K562 (cell line): ENCODE measurements at regions not wholly inside any gene's neighbourhood (a gene's known extent, or its start where the extent isn't known, plus 50 kb on each side); places are given as distances from the start of the nearest gene placed in this dataset.

Experiments used
- ATAC-seq: fragments of 200-7000 bp; cut with Tn5 transposase; 3 replicates; pipeline ENCODE4 v1.9.1; 2020; ENCODE audit warnings: moderate library complexity
- BruUV-seq: library from RNA; stranded (reverse); fragments of 400-500 nt; replicated peaks from 2 replicates; lab custom pipeline; 2021; lab: Mats Ljungman, UMichigan
- CTCF ChIA-PET: fragments of 300-600 bp; formaldehyde crosslinking; extraction: SDS; loops from one replicate; lab custom pipeline; 2021; ENCODE audit warnings: low intra/inter-chr PET ratio; lab: Yijun Ruan, JAX
- POLR2A ChIA-PET: fragments of 300-600, 350-650 bp; sonication (Branson Sonifier 250); formaldehyde crosslinking; extraction: SDS; loops from one replicate; lab custom pipeline; 2021; ENCODE audit warnings: antibody characterized with exemption, inconsistent platforms; lab: Yijun Ruan, JAX
- DNase-seq, 4 experiments: peaks; one replicate each; pipeline versions ENCODE4 v3.0.0 to v3.0.0-alpha.2; 2011 to 2018; ENCODE audit warnings: low spot score in 3 of 4, mixed read lengths in 3 of 4; ENCODE audit errors: extremely low read depth in 1 of 4
- FAIRE-seq: peaks from 2 replicates; lab custom pipeline; 2011; peaks lifted over from hg19 to GRCh38; lab: Jason Lieb, UNC
- H2AFZ ChIP-seq: 2 replicates; pipeline ENCODE4 v1.6.0; 2011; ENCODE audit warnings: low read depth, low read length, control low read depth, inconsistent platforms
- H3K27ac ChIP-seq: fragments of 200-600 bp; 3 replicates; pipeline ENCODE4 v1.8.0; 2011; ENCODE audit warnings: low read depth, mild to moderate bottlenecking, control low read depth, inconsistent platforms, low read length, moderate library complexity, mixed read lengths; ENCODE audit errors: extremely low read depth
- H3K27me3 ChIP-seq, 2 experiments: fragments of 300-600 bp in 1 of 2; 2 replicates in 1 of 2; 3 replicates in 1 of 2; pipeline versions ENCODE4 v1.6.0 to v1.8.0; 2011; ENCODE audit warnings: inconsistent platforms in 2 of 2, low read length in 2 of 2, mild to moderate bottlenecking in 1 of 2, mixed read lengths in 1 of 2, moderate library complexity in 1 of 2; ENCODE audit not compliant: control insufficient read depth in 2 of 2, insufficient read depth in 2 of 2
- H3K36me3 ChIP-seq: fragments of 300-600 bp; 3 replicates; pipeline ENCODE4 v1.8.0; 2011; ENCODE audit warnings: mild to moderate bottlenecking, low read length, inconsistent platforms; ENCODE audit not compliant: control insufficient read depth, insufficient read depth
- H3K4me1 ChIP-seq, 2 experiments: fragments of 200-600 bp in 1 of 2; replicated peaks in 1 of 2; 2 replicates in 1 of 2; 3 replicates in 1 of 2; pipeline versions ENCODE4 v1.5.1 to v1.8.0; 2011; ENCODE audit warnings: inconsistent platforms in 2 of 2, low read length in 2 of 2, mild to moderate bottlenecking in 1 of 2, mixed read lengths in 1 of 2, moderate library complexity in 1 of 2; ENCODE audit not compliant: control insufficient read depth in 2 of 2, insufficient read depth in 2 of 2
- H3K4me2 ChIP-seq: 2 replicates; pipeline ENCODE4 v1.6.1; 2011; ENCODE audit warnings: low read length, control low read depth, inconsistent platforms, mixed read lengths; ENCODE audit not compliant: insufficient read depth
- H3K4me3 ChIP-seq: fragments of 200-600 bp; sonication (generic), shearing (Covaris generic); 2 replicates; pipeline ENCODE4 v1.5.1; 2016; ENCODE audit warnings: control low read depth, inconsistent platforms
- H3K79me2 ChIP-seq: fragments of 200-600 bp; 3 replicates; pipeline ENCODE4 v1.8.0; 2011; ENCODE audit warnings: low read length, inconsistent platforms; ENCODE audit not compliant: control insufficient read depth, insufficient read depth
- H3K9ac ChIP-seq, 2 experiments: 2 replicates each; pipeline versions ENCODE4 v1.6.0 to v1.6.1; 2011; ENCODE audit warnings: low read depth in 2 of 2, low read length in 2 of 2, control low read depth in 1 of 2, inconsistent platforms in 1 of 2, mild to moderate bottlenecking in 1 of 2, mixed read lengths in 1 of 2; ENCODE audit not compliant: insufficient read depth in 1 of 2
- H3K9me1 ChIP-seq: one replicate; pipeline ENCODE4 v1.6.0; 2011; ENCODE audit warnings: inconsistent platforms, mild to moderate bottlenecking, low read length, moderate library complexity; ENCODE audit not compliant: control insufficient read depth, insufficient read depth
- H3K9me3 ChIP-seq: replicated peaks from 2 replicates; pipeline ENCODE4 v1.5.1; 2011; ENCODE audit warnings: low read depth, low read length, inconsistent platforms; ENCODE audit not compliant: control insufficient read depth, insufficient read depth
- H4K20me1 ChIP-seq: replicated peaks from 2 replicates; pipeline ENCODE4 v1.6.1; 2011; ENCODE audit warnings: low read length, inconsistent platforms, mixed read lengths; ENCODE audit not compliant: control insufficient read depth, insufficient read depth
- FIP1L1 ChIP-seq: fragments of 200-400 bp; formaldehyde crosslinking; IDR thresholded peaks from 2 replicates; pipeline ENCODE4 v1.6.1; 2018; ENCODE audit warnings: mild to moderate bottlenecking, low read depth, low read length; ENCODE audit not compliant: poor library complexity, severe bottlenecking
- HDAC1 ChIP-seq, 2 experiments: fragments of 450-650 bp; IDR thresholded peaks; 2 replicates each; pipeline ENCODE4 v1.6.1; 2016 to 2017; ENCODE audit warnings: inconsistent platforms in 1 of 2, mild to moderate bottlenecking in 1 of 2, moderate library complexity in 1 of 2
- HMGN3 ChIP-seq: IDR thresholded peaks from 2 replicates; pipeline ENCODE4 v1.6.1; 2011; ENCODE audit warnings: borderline replicate concordance, low read depth, mild to moderate bottlenecking, mixed read lengths, low read length; ENCODE audit not compliant: insufficient read length; ENCODE audit errors: extremely low read depth
- IRF2 ChIP-seq: sonication (generic); formaldehyde crosslinking; IDR thresholded peaks from 2 replicates; pipeline ENCODE4 v1.8.1; 2022; ENCODE audit warnings: mild to moderate bottlenecking, missing genetic modification reagents
- MAFG ChIP-seq: fragments of 450-650 bp; conservative IDR thresholded peaks from 2 replicates; pipeline ENCODE4 v1.6.1; 2016; ENCODE audit warnings: missing genetic modification characterization, missing compliant biosample characterization
- MED1 ChIP-seq: sonication (generic); formaldehyde crosslinking; IDR thresholded peaks from 2 replicates; pipeline ENCODE4 v1.8.1; 2023; ENCODE audit warnings: missing genetic modification reagents, borderline replicate concordance
- TEAD4 ChIP-seq, 2 experiments: sonication (generic) in 1 of 2; formaldehyde crosslinking in 1 of 2; IDR thresholded peaks; 2 replicates each; pipeline versions ENCODE4 v1.6.1 to v1.8.0; 2012 to 2022; ENCODE audit warnings: borderline replicate concordance in 1 of 2, inconsistent platforms in 1 of 2, low read length in 1 of 2, mild to moderate bottlenecking in 1 of 2, missing genetic modification reagents in 1 of 2
- ZEB2 ChIP-seq: fragments of 450-650 bp; IDR thresholded peaks from 2 replicates; pipeline ENCODE4 v1.6.1; 2016
- ZNF24 ChIP-seq: fragments of 450-650 bp; IDR thresholded peaks from 2 replicates; pipeline ENCODE4 v1.6.1; 2016
- WGBS: fragments of 100-300 bp; shearing (Covaris generic); methylation state at CpG from one replicate; pipeline ENCODE4 v1.1.6; 2016; ENCODE audit warnings: low coverage, mixed read lengths; ENCODE audit not compliant: insufficient coverage; ENCODE audit errors: missing lambda C conversion rate; 5-methylcytosine and 5-hydroxymethylcytosine counted together
- in situ Hi-C: fragments of 300-500 bp; cut with MboI; formaldehyde crosslinking; loops from 4 replicates; pipeline ENCODE4 v1.15.0; 2018; ENCODE audit warnings: inconsistent platforms, mixed read lengths
- intact Hi-C: fragments of 100-400 bp; cut with micrococcal nuclease; formaldehyde crosslinking; loops from 2 replicates; pipeline ENCODE4 v1.14.2; 2022
- TF ChIP-seq, protein P1 (sequence below): fragments of 450-650 bp; IDR thresholded peaks from 2 replicates; pipeline ENCODE4 v1.6.1; 2017; ENCODE audit warnings: antibody characterized with exemption, mild to moderate bottlenecking
- TF ChIP-seq, protein P2 (sequence below): fragments of 150-350 bp; conservative IDR thresholded peaks from 2 replicates; pipeline ENCODE4 v1.6.1; 2014; ENCODE audit warnings: low read length
- TF ChIP-seq, protein P3 (sequence below), 2 experiments: fragments of 450-650 bp; IDR thresholded peaks; 2 replicates each; pipeline ENCODE4 v1.6.1; 2018; ENCODE audit warnings: mild to moderate bottlenecking in 2 of 2, low read depth in 1 of 2; ENCODE audit not compliant: partially characterized antibody in 2 of 2

DNA sequence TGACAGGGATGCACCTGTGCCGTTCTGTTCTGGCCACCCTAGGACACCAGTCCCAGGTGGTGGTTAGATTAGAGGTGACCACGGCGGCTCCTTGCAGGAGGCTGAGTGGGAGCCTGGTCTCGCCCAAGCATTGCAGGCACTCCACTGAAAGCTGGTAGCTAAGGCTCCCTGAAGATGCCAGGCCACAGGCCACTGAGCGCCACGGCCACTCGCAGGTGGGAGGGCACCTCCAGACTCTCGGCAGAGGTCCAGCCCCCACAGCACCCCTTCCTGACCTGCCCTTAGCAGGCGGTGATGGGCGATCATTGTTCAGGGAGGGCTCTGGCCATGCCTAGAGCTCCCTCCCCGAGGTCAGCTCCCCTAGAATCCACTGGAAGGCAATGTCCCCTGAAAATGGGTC, 1270.2 kb downstream of the BRD1 start:
- BruUV-seq = no TSS peak
- Histone ChIP-seq H3K79me2 (no peaks in the 10 kb centered on the region), H4K20me1 (no peaks in the 10 kb centered on the region), H3K27ac (no peak overlapping the region), H3K4me1 (no peaks in the 10 kb centered on the region; a peak in 2 of 5 replicates), H3K27me3 (no peaks in the 10 kb centered on the region), H3K9ac (no peak overlapping the region), H2AFZ (no peak overlapping the region), H3K36me3 (no peaks in the 10 kb centered on the region), H3K4me2 (no peak overlapping the region), H3K9me3 (no peaks in the 10 kb centered on the region), H3K4me3 (no peak overlapping the region), H3K9me1 (no peaks in the 10 kb centered on the region)
- no peak for DNase-seq
- FAIRE-seq = no peak
- intact Hi-C loops = no loop called here
- in situ Hi-C loops = no loop called here
- POLR2A ChIA-PET = no interaction called here
- ATAC-seq = no peak
- WGBS = 0% methylated on average over 1 of the region's 11 CpGs
- CTCF ChIA-PET = no interaction called here
- TF ChIP-seq IRF2 (CRISPR knock-in tag) (no peak), ZEB2 (no peak), TEAD4 (IDR thresholded peaks at IDR 0.05; ENCODE audit: low read length) (no peak), TEAD4 (CRISPR knock-in tag; IDR thresholded peaks at IDR 0.05; ENCODE audit: borderline replicate concordance) (no peak), HMGN3 (no peak), MED1 (CRISPR knock-in tag) (no peak), ZNF24 (no peak), FIP1L1 (no peak), HDAC1 (IDR thresholded peaks at IDR 0.05) (no peak), MAFG (no peak)
- TF ChIP-seq, protein P1, sequence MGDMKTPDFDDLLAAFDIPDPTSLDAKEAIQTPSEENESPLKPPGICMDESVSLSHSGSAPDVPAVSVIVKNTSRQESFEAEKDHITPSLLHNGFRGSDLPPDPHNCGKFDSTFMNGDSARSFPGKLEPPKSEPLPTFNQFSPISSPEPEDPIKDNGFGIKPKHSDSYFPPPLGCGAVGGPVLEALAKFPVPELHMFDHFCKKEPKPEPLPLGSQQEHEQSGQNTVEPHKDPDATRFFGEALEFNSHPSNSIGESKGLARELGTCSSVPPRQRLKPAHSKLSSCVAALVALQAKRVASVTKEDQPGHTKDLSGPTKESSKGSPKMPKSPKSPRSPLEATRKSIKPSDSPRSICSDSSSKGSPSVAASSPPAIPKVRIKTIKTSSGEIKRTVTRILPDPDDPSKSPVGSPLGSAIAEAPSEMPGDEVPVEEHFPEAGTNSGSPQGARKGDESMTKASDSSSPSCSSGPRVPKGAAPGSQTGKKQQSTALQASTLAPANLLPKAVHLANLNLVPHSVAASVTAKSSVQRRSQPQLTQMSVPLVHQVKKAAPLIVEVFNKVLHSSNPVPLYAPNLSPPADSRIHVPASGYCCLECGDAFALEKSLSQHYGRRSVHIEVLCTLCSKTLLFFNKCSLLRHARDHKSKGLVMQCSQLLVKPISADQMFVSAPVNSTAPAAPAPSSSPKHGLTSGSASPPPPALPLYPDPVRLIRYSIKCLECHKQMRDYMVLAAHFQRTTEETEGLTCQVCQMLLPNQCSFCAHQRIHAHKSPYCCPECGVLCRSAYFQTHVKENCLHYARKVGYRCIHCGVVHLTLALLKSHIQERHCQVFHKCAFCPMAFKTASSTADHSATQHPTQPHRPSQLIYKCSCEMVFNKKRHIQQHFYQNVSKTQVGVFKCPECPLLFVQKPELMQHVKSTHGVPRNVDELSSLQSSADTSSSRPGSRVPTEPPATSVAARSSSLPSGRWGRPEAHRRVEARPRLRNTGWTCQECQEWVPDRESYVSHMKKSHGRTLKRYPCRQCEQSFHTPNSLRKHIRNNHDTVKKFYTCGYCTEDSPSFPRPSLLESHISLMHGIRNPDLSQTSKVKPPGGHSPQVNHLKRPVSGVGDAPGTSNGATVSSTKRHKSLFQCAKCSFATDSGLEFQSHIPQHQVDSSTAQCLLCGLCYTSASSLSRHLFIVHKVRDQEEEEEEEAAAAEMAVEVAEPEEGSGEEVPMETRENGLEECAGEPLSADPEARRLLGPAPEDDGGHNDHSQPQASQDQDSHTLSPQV = no peak
- TF ChIP-seq, protein P2, sequence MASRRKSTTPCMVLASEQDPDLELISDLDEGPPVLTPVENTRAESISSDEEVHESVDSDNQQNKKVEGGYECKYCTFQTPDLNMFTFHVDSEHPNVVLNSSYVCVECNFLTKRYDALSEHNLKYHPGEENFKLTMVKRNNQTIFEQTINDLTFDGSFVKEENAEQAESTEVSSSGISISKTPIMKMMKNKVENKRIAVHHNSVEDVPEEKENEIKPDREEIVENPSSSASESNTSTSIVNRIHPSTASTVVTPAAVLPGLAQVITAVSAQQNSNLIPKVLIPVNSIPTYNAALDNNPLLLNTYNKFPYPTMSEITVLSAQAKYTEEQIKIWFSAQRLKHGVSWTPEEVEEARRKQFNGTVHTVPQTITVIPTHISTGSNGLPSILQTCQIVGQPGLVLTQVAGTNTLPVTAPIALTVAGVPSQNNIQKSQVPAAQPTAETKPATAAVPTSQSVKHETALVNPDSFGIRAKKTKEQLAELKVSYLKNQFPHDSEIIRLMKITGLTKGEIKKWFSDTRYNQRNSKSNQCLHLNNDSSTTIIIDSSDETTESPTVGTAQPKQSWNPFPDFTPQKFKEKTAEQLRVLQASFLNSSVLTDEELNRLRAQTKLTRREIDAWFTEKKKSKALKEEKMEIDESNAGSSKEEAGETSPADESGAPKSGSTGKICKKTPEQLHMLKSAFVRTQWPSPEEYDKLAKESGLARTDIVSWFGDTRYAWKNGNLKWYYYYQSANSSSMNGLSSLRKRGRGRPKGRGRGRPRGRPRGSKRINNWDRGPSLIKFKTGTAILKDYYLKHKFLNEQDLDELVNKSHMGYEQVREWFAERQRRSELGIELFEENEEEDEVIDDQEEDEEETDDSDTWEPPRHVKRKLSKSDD = no peak
- TF ChIP-seq, protein P3, sequence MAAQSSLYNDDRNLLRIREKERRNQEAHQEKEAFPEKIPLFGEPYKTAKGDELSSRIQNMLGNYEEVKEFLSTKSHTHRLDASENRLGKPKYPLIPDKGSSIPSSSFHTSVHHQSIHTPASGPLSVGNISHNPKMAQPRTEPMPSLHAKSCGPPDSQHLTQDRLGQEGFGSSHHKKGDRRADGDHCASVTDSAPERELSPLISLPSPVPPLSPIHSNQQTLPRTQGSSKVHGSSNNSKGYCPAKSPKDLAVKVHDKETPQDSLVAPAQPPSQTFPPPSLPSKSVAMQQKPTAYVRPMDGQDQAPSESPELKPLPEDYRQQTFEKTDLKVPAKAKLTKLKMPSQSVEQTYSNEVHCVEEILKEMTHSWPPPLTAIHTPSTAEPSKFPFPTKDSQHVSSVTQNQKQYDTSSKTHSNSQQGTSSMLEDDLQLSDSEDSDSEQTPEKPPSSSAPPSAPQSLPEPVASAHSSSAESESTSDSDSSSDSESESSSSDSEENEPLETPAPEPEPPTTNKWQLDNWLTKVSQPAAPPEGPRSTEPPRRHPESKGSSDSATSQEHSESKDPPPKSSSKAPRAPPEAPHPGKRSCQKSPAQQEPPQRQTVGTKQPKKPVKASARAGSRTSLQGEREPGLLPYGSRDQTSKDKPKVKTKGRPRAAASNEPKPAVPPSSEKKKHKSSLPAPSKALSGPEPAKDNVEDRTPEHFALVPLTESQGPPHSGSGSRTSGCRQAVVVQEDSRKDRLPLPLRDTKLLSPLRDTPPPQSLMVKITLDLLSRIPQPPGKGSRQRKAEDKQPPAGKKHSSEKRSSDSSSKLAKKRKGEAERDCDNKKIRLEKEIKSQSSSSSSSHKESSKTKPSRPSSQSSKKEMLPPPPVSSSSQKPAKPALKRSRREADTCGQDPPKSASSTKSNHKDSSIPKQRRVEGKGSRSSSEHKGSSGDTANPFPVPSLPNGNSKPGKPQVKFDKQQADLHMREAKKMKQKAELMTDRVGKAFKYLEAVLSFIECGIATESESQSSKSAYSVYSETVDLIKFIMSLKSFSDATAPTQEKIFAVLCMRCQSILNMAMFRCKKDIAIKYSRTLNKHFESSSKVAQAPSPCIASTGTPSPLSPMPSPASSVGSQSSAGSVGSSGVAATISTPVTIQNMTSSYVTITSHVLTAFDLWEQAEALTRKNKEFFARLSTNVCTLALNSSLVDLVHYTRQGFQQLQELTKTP (IDR thresholded peaks at IDR 0.05; ENCODE audit: low read depth in 1 of 2, partially characterized antibody in 2 of 2) = no peak
